KMS-11 (cell line): ENCODE measurements at regions not wholly inside any gene's neighbourhood (a gene's known extent, or its start where the extent isn't known, plus 50 kb on each side); places are given as distances from the start of the nearest gene placed in this dataset.
A peak's percentile ranks its signal among the peaks of the same experiment; 100 is the strongest.

Experiments
- H2AFZ ChIP-seq: fragments of 200-600 bp; sonication (generic); 2 replicates; pipeline ENCODE4 v1.6.1; 2016; ENCODE audit warnings: antibody characterized with exemption, mixed run types, low read depth
- H3K27ac ChIP-seq: fragments of 200-600 bp; sonication (generic); 2 replicates; pipeline ENCODE4 v1.6.1; 2016; ENCODE audit warnings: mild to moderate bottlenecking, mixed run types
- H3K27me3 ChIP-seq: fragments of 200-600 bp; sonication (generic); 2 replicates; pipeline ENCODE4 v1.6.1; 2017; ENCODE audit warnings: mild to moderate bottlenecking, low read depth, mixed run types, moderate library complexity; ENCODE audit not compliant: insufficient read depth
- H3K36me3 ChIP-seq: fragments of 200-600 bp; sonication (generic); 2 replicates; pipeline ENCODE4 v1.6.1; 2017; ENCODE audit warnings: mild to moderate bottlenecking, mixed run types; ENCODE audit not compliant: insufficient read depth
- H3K4me1 ChIP-seq: fragments of 200-600 bp; sonication (generic); 2 replicates; pipeline ENCODE4 v1.6.1; 2016; ENCODE audit warnings: mild to moderate bottlenecking, low read depth, mixed run types; ENCODE audit not compliant: poor library complexity, severe bottlenecking
- H3K4me2 ChIP-seq: fragments of 200-600 bp; sonication (generic); 2 replicates; pipeline ENCODE4 v1.7.0; 2016; ENCODE audit warnings: mild to moderate bottlenecking, mixed run types
- H3K4me3 ChIP-seq: fragments of 200-600 bp; sonication (generic); IDR thresholded peaks from 2 replicates; pipeline ENCODE4 v1.6.1; 2017; ENCODE audit warnings: low read depth, low read length, mixed read lengths; ENCODE audit not compliant: insufficient read depth
- H3K79me2 ChIP-seq: fragments of 200-600 bp; sonication (generic); 2 replicates; pipeline ENCODE4 v1.6.1; 2016; ENCODE audit warnings: low read depth, mixed run types; ENCODE audit not compliant: insufficient read depth
- H3K9ac ChIP-seq: fragments of 200-600 bp; sonication (generic); 2 replicates; pipeline ENCODE4 v1.6.1; 2016; ENCODE audit warnings: mild to moderate bottlenecking, mixed run types
- H4K20me1 ChIP-seq: fragments of 200-600 bp; sonication (generic); 2 replicates; pipeline ENCODE4 v1.6.1; 2016; ENCODE audit warnings: mild to moderate bottlenecking, mixed run types; ENCODE audit not compliant: insufficient read depth
- TF ChIP-seq, protein P1 (sequence below): fragments of 200-600 bp; sonication (generic); conservative IDR thresholded peaks from 2 replicates; pipeline ENCODE4 v1.6.1; 2017; ENCODE audit warnings: low read depth, mild to moderate bottlenecking, antibody characterized with exemption, low read length, moderate library complexity, mixed read lengths

DNA sequence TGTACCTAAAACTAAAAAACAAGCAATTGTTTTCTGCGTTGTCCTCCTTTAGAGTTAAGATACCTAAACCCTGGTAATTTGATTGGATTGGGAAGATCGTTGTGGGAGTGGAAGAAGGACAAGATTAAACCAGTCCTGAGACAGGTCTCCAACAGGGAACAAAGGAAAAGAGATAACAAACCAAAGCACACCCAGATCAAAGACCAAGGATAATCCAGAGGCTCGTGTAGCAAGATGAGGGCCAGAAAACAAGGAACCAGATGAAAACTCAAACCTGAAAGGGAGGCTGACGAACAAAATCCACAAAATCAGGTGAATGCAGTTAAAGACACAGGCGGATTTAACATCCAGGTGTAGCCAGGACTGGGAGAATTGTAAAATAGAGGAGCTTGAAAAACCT lies 618.1 kb downstream of the SLCO4C1 start:
- Histone ChIP-seq H3K4me2 (no peak overlapping the region), H4K20me1 (no peaks in the 10 kb centered on the region), H3K27me3 (no peaks in the 10 kb centered on the region), H3K27ac (no peak overlapping the region), H3K4me1 (no peaks in the 10 kb centered on the region), H3K9ac (no peak overlapping the region), H3K79me2 (no peaks in the 10 kb centered on the region), H2AFZ (peak overlapping the region; percentile 29; the same call in 1 of the 2 replicates), H3K36me3 (no peaks in the 10 kb centered on the region), H3K4me3 (no peak overlapping the region)
- TF ChIP-seq, protein P1, sequence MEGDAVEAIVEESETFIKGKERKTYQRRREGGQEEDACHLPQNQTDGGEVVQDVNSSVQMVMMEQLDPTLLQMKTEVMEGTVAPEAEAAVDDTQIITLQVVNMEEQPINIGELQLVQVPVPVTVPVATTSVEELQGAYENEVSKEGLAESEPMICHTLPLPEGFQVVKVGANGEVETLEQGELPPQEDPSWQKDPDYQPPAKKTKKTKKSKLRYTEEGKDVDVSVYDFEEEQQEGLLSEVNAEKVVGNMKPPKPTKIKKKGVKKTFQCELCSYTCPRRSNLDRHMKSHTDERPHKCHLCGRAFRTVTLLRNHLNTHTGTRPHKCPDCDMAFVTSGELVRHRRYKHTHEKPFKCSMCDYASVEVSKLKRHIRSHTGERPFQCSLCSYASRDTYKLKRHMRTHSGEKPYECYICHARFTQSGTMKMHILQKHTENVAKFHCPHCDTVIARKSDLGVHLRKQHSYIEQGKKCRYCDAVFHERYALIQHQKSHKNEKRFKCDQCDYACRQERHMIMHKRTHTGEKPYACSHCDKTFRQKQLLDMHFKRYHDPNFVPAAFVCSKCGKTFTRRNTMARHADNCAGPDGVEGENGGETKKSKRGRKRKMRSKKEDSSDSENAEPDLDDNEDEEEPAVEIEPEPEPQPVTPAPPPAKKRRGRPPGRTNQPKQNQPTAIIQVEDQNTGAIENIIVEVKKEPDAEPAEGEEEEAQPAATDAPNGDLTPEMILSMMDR, result no peak

DNA sequence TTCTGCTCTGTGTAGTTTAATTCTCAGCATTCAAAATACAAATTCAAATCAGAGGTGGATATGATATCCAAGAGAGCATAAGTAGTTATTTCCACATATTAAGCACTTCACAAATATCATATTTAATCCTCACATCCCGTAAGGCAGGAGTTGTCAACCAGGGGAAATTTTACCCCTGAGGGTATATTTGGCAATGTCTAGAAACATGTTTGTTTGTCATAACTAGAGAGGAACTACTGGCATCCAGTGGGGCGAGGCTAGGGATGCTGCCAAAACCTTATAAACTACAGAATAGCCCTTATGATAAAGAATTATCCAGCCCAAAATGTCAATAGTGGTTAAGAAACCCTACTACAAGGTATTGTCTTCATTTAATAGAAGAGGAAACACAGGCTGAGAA lies 619.4 kb downstream of the SLCO4C1 start:
- Histone ChIP-seq H3K4me3 (no peak overlapping the region), H3K4me2 (no peak overlapping the region), H2AFZ (no peak overlapping the region), H3K27ac (no peak overlapping the region), H3K9ac (no peak overlapping the region), H3K4me1 (no peaks in the 10 kb centered on the region), H3K27me3 (no peaks in the 10 kb centered on the region), H4K20me1 (no peaks in the 10 kb centered on the region), H3K36me3 (no peaks in the 10 kb centered on the region), H3K79me2 (no peaks in the 10 kb centered on the region)
- TF ChIP-seq, protein P1, result no peak

DNA sequence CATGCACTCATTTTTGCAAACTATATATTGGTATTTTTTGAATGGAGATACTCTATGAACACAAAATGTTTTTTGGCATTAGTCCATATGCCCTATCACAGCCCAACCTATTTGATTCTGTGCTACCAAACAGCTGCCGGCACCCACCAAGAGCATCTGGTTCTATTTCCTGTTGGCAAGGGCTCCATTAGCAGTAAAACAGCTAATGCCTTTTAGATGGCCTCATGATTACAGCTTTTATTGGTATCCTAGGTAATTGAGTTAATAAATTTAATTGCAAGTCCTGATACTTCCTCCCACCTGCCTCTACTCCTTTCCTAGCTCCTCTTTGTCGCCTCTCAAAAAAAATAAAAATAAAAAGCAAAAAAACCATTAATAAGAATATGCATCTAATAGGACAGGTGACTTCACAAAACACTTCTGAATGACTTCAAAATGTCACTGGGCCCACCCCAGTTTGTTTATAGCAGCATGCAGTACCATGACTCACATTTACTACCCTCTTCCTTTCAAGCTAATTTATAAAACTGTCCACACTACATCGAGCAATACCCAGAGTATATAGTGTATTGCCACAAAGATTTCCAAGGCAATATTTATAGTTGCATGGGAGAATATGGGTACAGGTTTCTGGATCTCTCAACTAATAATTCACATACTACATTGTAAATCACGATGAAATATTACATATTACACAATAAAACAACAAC lies 620.4 kb downstream of the SLCO4C1 start:
- no peak overlapping the region for H3K4me2 ChIP-seq
- no peak overlapping the region for H2AFZ ChIP-seq
- H3K36me3 ChIP-seq, result no peaks in the 10 kb centered on the region
- no peaks in the 10 kb centered on the region for H4K20me1 ChIP-seq
- TF ChIP-seq, protein P1, result no peak
- H3K4me3 ChIP-seq, result no peak overlapping the region
- no peaks in the 10 kb centered on the region for H3K27me3 ChIP-seq
- H3K4me1 ChIP-seq, result no peaks in the 10 kb centered on the region
- H3K27ac ChIP-seq, result no peak overlapping the region
- H3K79me2 ChIP-seq, result no peaks in the 10 kb centered on the region
- H3K9ac ChIP-seq, result no peak overlapping the region

DNA sequence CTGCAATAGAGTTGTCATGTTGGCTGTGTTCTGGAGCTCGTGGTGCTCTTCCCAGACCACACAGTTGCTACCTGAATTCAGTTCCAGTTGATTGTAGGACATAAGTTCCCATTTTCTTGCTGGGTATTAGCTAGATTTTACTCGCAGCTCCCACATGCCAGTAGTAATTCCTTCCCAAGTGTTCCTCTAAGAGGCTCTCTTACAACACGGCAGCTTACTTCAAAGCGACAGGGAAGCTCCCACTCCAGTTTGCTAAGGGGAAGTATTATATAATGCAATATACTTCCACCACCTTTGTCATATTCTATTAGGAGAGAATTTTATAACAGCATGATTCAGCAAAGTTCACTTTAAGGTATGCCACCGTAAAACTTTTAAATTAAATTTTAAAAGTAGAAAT lies 623.0 kb downstream of the SLCO4C1 start:
- H3K4me1 ChIP-seq, result no peaks in the 10 kb centered on the region
- H3K4me3 ChIP-seq, result no peak overlapping the region
- TF ChIP-seq, protein P1, result no peak
- H2AFZ ChIP-seq, result no peak overlapping the region
- H3K9ac ChIP-seq, result no peak overlapping the region
- no peak overlapping the region for H3K4me2 ChIP-seq
- H3K27ac ChIP-seq, result no peak overlapping the region
- no peaks in the 10 kb centered on the region for H3K79me2 ChIP-seq
- no peaks in the 10 kb centered on the region for H3K27me3 ChIP-seq
- no peaks in the 10 kb centered on the region for H3K36me3 ChIP-seq
- H4K20me1 ChIP-seq, result no peaks in the 10 kb centered on the region
